Brain microvascular endothelial cell (primary cell): ENCODE measurements at regions not wholly inside any gene's neighbourhood (a gene's known extent, or its start where the extent isn't known, plus 50 kb on each side); places are given as distances from the start of the nearest gene placed in this dataset.

ENCODE experiments used
- DNase-seq: peaks from one replicate; pipeline ENCODE4 v3.0.0-alpha.2; 2020
- H3K27ac ChIP-seq: fragments of 250-450 bp; sonication (Bioruptor Pico); 2 replicates; pipeline ENCODE4 v1.5.1; 2020; ENCODE audit warnings: mild to moderate bottlenecking, moderate library complexity
- H3K27me3 ChIP-seq: fragments of 250-450 bp; sonication (Bioruptor Pico); replicated peaks from 2 replicates; pipeline ENCODE4 v1.5.1; 2020; ENCODE audit warnings: mild to moderate bottlenecking
- H3K36me3 ChIP-seq: fragments of 250-450 bp; sonication (Bioruptor Pico); replicated peaks from 2 replicates; pipeline ENCODE4 v1.5.1; 2020; ENCODE audit warnings: mild to moderate bottlenecking
- H3K4me3 ChIP-seq: 2 replicates; pipeline ENCODE4 v1.5.1; 2011; ENCODE audit warnings: low read depth, mild to moderate bottlenecking, control low read depth, low read length, moderate library complexity
- in situ Hi-C: cut with HindIII; loops from 2 replicates; pipeline ENCODE4 v1.10.0; 2017; ENCODE audit warnings: low sequenced_read_pairs, low pct_ligation_motif_present
- TF ChIP-seq, protein P1 (sequence below): IDR thresholded peaks from 2 replicates; pipeline ENCODE4 v1.5.1; 2011; ENCODE audit warnings: low read depth, mild to moderate bottlenecking, moderate library complexity, low read length, control low read depth, inconsistent platforms; ENCODE audit errors: missing control alignments

DNA sequence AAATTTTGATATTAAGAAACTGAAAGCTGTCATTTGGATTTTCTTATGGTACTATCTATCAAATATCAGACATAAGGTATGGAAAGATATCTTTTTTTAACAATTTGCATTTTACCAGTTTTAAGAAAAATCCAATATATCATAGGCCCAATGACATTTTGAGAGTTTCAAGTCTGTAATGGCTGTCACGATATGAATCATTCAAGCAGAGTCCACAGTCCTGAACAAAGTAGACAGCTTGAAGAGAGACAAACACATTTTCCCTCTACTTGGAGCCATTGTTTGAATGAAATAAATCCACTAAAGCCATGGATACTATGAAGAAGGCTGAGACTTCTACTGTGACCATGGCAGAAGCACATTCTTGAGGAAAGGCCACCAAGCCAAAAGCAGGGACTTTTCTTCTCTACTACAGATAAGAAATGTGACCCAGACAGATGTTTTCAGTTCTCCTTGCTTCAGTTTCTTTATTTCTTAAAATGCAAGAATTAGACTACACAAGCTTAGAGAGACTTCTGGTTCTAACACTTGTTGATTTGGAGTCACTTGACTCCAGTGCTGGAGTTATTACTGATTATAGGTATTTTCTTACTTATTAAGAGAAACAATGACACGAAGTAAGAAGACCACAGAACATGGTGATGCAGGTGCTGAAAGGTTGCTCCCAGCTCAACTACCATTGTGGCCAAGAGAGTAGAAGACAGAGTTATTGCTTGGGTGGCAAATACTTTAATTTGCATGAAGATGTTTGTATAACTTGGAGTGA, 429.1 kb downstream of the KIF20B start:
- Histone ChIP-seq H3K27me3 (no peaks in the 10 kb centered on the region), H3K36me3 (no peaks in the 10 kb centered on the region)

DNA sequence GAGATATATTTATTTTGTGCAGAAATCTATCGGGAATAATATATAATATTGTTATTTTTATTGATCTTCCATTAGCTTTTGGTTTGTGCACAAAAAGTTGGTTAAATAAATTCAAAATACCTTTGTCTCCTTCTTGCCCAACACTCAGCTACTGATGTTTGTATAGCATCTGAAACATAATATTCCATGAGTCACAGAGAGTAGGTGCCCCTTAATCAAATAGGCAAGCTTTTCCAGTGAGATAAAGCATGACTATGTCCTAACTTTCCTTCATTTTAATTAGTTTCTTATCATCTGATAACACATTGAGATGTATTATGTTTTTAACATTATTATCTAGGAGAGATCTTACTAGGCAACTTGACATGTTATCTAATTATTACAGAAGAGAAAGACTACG, 432.2 kb downstream of the KIF20B start:
- H3K36me3 ChIP-seq, result no peaks in the 10 kb centered on the region
- TF ChIP-seq, protein P1, sequence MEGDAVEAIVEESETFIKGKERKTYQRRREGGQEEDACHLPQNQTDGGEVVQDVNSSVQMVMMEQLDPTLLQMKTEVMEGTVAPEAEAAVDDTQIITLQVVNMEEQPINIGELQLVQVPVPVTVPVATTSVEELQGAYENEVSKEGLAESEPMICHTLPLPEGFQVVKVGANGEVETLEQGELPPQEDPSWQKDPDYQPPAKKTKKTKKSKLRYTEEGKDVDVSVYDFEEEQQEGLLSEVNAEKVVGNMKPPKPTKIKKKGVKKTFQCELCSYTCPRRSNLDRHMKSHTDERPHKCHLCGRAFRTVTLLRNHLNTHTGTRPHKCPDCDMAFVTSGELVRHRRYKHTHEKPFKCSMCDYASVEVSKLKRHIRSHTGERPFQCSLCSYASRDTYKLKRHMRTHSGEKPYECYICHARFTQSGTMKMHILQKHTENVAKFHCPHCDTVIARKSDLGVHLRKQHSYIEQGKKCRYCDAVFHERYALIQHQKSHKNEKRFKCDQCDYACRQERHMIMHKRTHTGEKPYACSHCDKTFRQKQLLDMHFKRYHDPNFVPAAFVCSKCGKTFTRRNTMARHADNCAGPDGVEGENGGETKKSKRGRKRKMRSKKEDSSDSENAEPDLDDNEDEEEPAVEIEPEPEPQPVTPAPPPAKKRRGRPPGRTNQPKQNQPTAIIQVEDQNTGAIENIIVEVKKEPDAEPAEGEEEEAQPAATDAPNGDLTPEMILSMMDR, result no peak
- in situ Hi-C loops, result no loop called here
- no peaks in the 10 kb centered on the region for H3K27me3 ChIP-seq
- no peak overlapping the region for H3K4me3 ChIP-seq
- H3K27ac ChIP-seq, result no peak overlapping the region
- DNase-seq, result no peak

More for the DNA sequence above, 429.1 kb downstream of the KIF20B start:
- TF ChIP-seq, protein P1, result no peak
- no peak for DNase-seq
- in situ Hi-C loops, result no loop called here
- Histone ChIP-seq H3K4me3 (no peak overlapping the region), H3K27ac (no peak overlapping the region)

DNA sequence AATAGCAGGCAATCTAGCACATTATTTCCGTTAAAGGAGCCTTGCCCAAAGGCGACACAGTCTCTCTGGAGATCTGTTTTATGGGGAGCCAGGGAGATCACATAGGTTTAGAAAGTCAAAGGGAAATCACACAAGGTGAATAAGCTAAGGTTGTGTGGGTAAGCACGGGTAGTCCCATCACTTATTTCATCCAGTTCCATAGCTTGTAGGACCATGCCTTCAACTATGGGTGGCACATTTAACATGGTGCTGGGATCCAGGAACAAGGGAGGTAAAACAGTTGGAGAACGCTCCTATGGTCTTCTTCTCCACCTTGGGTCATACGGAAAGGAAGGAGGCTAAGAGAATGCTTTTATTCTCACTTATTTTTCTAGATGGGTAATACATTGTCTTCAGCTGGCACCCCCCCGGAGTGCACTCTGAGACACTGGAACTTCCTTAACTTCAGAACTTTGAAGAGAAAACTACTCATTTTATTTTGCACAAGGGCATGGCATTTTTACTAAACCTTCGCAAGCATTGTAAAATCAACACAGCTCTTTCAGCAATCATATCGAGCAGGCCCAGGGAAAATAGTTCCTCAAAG, 435.4 kb downstream of the KIF20B start:
- Histone ChIP-seq H3K27ac (no peak overlapping the region), H3K36me3 (no peaks in the 10 kb centered on the region), H3K4me3 (no peak overlapping the region), H3K27me3 (no peaks in the 10 kb centered on the region)
- in situ Hi-C loops, result no loop called here
- TF ChIP-seq, protein P1, result no peak
- no peak for DNase-seq

DNA sequence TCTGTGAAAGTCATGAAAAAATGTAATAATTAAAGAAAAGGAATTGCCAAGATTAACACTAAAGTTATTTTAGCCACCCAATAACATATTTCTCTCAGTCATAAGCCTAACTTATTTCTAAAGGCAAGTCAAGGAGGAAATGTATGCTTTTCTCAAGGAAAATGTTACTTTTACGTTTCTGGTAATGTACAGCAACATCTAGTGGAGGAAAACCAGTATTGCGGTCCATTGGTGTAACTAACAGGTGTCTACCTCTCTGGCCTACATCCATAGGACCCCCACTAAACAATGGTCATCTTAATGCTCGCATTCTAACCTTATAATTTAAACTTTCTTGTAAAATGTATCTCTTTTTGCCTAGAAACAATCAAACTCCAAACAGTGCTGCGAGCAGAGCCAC, 437.5 kb downstream of the KIF20B start:
- TF ChIP-seq, protein P1, result peak; percentile 53
- Histone ChIP-seq H3K27me3 (no peaks in the 10 kb centered on the region), H3K27ac (no peak overlapping the region), H3K36me3 (no peaks in the 10 kb centered on the region), H3K4me3 (no peak overlapping the region)
- in situ Hi-C loops, result no loop called here
- peak; percentile 8 for DNase-seq

DNA sequence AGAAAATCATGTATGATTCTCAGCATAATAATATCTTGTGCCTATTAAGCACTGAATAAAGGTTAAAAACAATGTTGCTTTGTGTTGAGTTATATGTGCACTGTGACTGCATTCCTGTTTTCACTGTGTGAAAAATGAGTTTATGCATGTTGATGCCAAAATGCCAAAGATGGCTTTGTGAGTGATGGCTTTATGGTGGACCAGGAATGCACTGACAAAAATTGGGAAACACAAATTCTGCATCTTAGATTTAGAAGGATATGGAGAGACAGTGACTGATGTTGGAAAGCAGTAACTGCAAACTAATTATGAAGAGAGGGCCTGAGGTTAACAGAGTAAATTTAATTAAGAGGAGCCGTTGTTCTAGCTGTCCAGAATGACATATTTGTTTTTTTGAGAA, 440.4 kb downstream of the KIF20B start:
- no peak overlapping the region for H3K27ac ChIP-seq
- H3K27me3 ChIP-seq, result no peaks in the 10 kb centered on the region
- DNase-seq, result no peak
- H3K36me3 ChIP-seq, result no peaks in the 10 kb centered on the region
- no peak overlapping the region for H3K4me3 ChIP-seq
- TF ChIP-seq, protein P1, result no peak
- in situ Hi-C loops, result no loop called here

DNA sequence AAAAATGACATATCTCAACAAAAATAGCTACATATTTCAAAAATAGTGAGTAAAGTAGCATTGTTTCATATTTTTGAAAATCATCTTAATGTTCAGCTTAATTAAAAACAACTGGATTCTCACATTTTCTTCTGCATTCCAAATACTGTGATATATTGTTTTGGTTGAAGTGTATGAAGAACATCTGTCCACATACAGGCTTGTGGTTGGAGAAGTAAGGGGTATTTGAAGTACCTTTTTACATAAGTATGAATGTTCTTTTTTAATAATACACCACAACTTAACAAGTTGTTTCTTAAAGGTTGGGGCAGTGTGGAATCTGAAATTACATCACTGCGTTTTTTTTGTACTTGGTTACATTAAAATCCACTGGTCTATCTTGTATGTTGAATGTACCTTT, 442.5 kb downstream of the KIF20B start:
- no peak overlapping the region for H3K4me3 ChIP-seq
- in situ Hi-C loops, result no loop called here
- TF ChIP-seq, protein P1, result no peak
- H3K36me3 ChIP-seq, result no peaks in the 10 kb centered on the region
- H3K27ac ChIP-seq, result no peak overlapping the region
- H3K27me3 ChIP-seq, result no peaks in the 10 kb centered on the region
- no peak for DNase-seq
